ENCODE measurements at regions not wholly inside any gene's neighbourhood (a gene's known extent, or its start where the extent isn't known, plus 50 kb on each side); places are given as distances from the start of the nearest gene placed in this dataset.
A peak's percentile ranks its signal among the peaks of the same experiment; 100 is the strongest.

- Histone ChIP-seq H3K9me3 (ENCODE audit: control insufficient read depth, low read length) (no peaks in the 10 kb centered on the region), H3K4me3 (ENCODE audit: low read length) (no peak overlapping the region), H3K4me1 (ENCODE audit: control insufficient read depth, insufficient read depth, low read length) (no peaks in the 10 kb centered on the region), H3K27ac (ENCODE audit: low read length) (no peak overlapping the region), H3K27me3 (ENCODE audit: control insufficient read depth, insufficient read depth) (no peaks in the 10 kb centered on the region)
- DNase-seq (no peak), ATAC-seq (no peak)
- intact Hi-C loops (cut with DNase I) = loop anchor here in 1 of 4 donors (10.0 kb wide), 1 partner anchor 94 kb away; no protein-coding TSS in a partner anchor
- 88% methylated on average over 3 of the region's 3 CpGs for WGBS
Observed at GRCh38 chr1:59170659-59171058, 126.2 kb upstream of the FGGY start.

DNA sequence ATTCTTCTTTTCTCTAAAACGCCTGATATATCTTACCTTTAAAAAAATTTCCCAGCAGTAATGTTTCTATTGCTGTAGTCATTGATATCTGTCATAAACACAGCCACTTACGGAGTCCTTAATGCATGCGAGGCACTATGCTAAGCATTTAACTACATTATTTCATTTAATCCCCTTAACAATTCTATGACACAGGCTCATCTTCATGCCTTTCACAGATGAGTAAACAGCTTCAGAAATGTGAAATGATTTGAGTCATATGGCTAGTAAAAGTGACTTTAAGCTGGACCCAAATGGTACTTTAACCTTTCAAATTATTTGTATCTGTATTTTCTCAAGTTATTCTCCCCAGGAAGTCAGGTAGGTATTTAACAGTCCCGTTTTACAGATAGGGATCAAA, 125.1 kb upstream of the FGGY start:
- Histone ChIP-seq H3K4me3 (ENCODE audit: low read length) (no peak overlapping the region), H3K27me3 (ENCODE audit: control insufficient read depth, insufficient read depth) (no peaks in the 10 kb centered on the region), H3K27ac (ENCODE audit: low read length) (no peak overlapping the region), H3K4me1 (ENCODE audit: control insufficient read depth, insufficient read depth, low read length) (no peaks in the 10 kb centered on the region), H3K9me3 (ENCODE audit: control insufficient read depth, low read length) (no peaks in the 10 kb centered on the region)
- ATAC-seq = no peak
- 85% methylated on average over 4 of the region's 4 CpGs for WGBS
- no peak for DNase-seq
- intact Hi-C loops (cut with DNase I) = loop anchor here in 1 of 4 donors (10.0 kb wide), 1 partner anchor 93 kb away; no protein-coding TSS in a partner anchor

DNA sequence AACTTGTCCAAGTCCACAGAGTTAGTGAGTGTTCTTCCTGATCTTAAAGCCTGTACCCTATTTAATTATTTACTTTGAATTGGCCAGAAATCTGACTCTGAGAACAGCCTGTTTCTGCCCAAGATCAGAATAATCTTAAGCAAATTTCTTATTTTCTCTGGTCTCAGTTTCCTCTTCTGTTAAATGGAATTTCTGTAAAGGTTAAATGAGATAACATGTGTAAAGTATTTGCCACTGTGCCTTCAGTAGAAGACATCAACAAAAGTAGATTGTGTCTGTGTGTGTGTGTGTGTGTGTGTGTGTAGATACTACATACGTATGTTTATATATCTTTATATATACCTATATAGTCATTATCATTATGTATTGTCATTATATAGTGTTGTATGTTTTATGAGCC, 124.2 kb upstream of the FGGY start:
- DNase-seq (no peak), ATAC-seq (no peak)
- intact Hi-C loops (cut with DNase I) = loop anchor here in 1 of 4 donors (10.0 kb wide), 1 partner anchor 92 kb away; no protein-coding TSS in a partner anchor
- no peaks in the 10 kb centered on the region for H3K4me1 ChIP-seq (ENCODE audit: control insufficient read depth, insufficient read depth, low read length)
- H3K4me3 ChIP-seq (ENCODE audit: low read length) = no peak overlapping the region
- H3K27me3 ChIP-seq (ENCODE audit: control insufficient read depth, insufficient read depth) = no peaks in the 10 kb centered on the region
- H3K27ac ChIP-seq (ENCODE audit: low read length) = no peak overlapping the region
- 93% methylated on average over 1 of the region's 1 CpG for WGBS
- H3K9me3 ChIP-seq (ENCODE audit: control insufficient read depth, low read length) = no peaks in the 10 kb centered on the region

GRCh38 chr1:59173721-59174120, 123.2 kb upstream of the FGGY start:
- H3K4me3 ChIP-seq (ENCODE audit: low read length) = no peak overlapping the region
- WGBS = 48% methylated on average over 1 of the region's 1 CpG
- no peaks in the 10 kb centered on the region for H3K27me3 ChIP-seq (ENCODE audit: control insufficient read depth, insufficient read depth)
- no peaks in the 10 kb centered on the region for H3K4me1 ChIP-seq (ENCODE audit: control insufficient read depth, insufficient read depth, low read length)
- intact Hi-C loops (cut with DNase I) = loop anchor here in 1 of 4 donors (10.0 kb wide), 1 partner anchor 91 kb away; no protein-coding TSS in a partner anchor
- no peak overlapping the region for H3K27ac ChIP-seq (ENCODE audit: low read length)
- no peak for DNase-seq
- ATAC-seq = no peak
- H3K9me3 ChIP-seq (ENCODE audit: control insufficient read depth, low read length) = no peaks in the 10 kb centered on the region

DNA sequence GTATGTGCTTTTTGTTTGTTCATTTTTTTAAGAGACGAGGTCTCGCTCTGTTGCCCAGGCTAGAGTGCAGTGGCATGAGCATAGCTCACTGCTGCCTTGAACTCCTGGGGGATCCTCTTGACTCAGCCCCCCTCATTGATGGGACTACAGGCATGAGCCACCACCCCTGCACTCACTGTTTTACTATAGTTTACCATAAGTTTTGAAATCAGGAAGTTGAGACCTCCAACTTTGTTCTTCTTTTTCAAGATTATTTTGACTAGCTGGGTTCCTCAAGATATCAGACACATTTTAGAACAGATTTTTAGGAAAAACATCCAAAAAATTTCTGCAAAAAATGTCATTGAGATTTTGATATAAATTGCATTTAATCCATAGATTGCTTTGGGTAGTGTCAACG, 120.4 kb upstream of the FGGY start:
- 96% methylated on average over 3 of the region's 3 CpGs for WGBS
- DNase-seq = no peak

GRCh38 chr1:59177756-59178155, 119.1 kb upstream of the FGGY start:
- intact Hi-C loops (cut with DNase I) = loop anchor here in 1 of 4 donors (10.0 kb wide), 1 partner anchor 87 kb away; no protein-coding TSS in a partner anchor
- Histone ChIP-seq H3K9me3 (ENCODE audit: control insufficient read depth, low read length) (no peaks in the 10 kb centered on the region), H3K4me1 (ENCODE audit: control insufficient read depth, insufficient read depth, low read length) (no peaks in the 10 kb centered on the region), H3K27ac (ENCODE audit: low read length) (peak overlapping the region; percentile 34), H3K4me3 (ENCODE audit: low read length) (no peak overlapping the region), H3K27me3 (ENCODE audit: control insufficient read depth, insufficient read depth) (no peaks in the 10 kb centered on the region)
- peak in 1 of 3 donors; percentile 44 for DNase-seq
- no peak for ATAC-seq
- WGBS = 99% methylated on average over 2 of the region's 2 CpGs

More for the DNA sequence above, 120.4 kb upstream of the FGGY start:
- ATAC-seq = no peak
- intact Hi-C loops (cut with DNase I) = loop anchor here in 1 of 4 donors (10.0 kb wide), 1 partner anchor 88 kb away; no protein-coding TSS in a partner anchor
- H3K27ac ChIP-seq (ENCODE audit: low read length) = no peak overlapping the region
- no peaks in the 10 kb centered on the region for H3K27me3 ChIP-seq (ENCODE audit: control insufficient read depth, insufficient read depth)
- H3K4me1 ChIP-seq (ENCODE audit: control insufficient read depth, insufficient read depth, low read length) = no peaks in the 10 kb centered on the region
- no peak overlapping the region for H3K4me3 ChIP-seq (ENCODE audit: low read length)
- H3K9me3 ChIP-seq (ENCODE audit: control insufficient read depth, low read length) = no peaks in the 10 kb centered on the region

DNA sequence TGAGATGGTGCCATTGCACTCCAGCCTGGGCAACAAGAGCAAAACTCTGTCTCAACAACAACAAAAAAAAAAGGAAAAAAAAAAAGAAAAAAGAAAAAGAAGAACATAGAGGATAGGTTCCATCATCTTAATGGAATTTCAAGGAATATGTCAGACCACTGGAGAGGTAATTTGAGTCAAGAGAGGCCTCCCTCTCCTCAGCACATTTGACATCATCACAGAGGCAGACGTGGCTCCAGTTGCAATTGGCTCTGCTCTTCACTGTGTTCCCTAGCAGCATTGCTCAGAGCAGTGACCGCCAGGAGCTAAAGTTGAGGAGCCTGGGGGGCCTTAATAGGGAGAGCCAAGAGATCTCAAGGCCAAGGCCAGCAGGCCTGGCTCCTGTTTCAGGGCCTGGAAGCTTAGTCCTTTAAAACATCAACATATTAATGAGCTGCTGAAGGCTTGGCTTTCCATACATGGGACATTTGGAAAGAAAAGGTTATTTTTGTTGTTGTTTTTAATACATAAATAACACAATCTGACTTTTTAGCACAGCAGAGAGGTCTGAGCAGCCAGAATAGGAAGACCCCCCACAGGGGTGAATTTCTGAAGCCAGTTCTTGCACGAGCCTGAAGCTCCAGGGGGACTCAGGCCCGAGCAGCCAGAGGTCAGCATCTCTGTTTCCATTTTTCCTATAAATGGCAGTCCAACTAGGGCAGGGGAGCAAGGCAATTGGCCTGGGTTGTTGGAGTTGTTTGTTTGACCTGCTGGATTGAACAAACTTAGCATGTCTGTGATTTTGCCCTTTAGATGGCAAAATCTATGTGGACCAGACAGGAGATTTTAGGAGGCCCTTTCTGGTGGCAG, 118.3 kb upstream of the FGGY start:
- H3K27ac ChIP-seq (ENCODE audit: low read length) = peak overlapping the region; percentile 34
- WGBS = 64% methylated on average over 4 of the region's 4 CpGs
- H3K27me3 ChIP-seq (ENCODE audit: control insufficient read depth, insufficient read depth) = no peaks in the 10 kb centered on the region
- ATAC-seq = peak; percentile 93 to 97
- no peaks in the 10 kb centered on the region for H3K9me3 ChIP-seq (ENCODE audit: control insufficient read depth, low read length)
- peak; percentile 81 to 93 (median 81) for DNase-seq
- intact Hi-C loops (cut with DNase I) = loop anchor here in 1 of 4 donors (10.0 kb wide), 1 partner anchor 86 kb away; no protein-coding TSS in a partner anchor
- no peaks in the 10 kb centered on the region for H3K4me1 ChIP-seq (ENCODE audit: control insufficient read depth, insufficient read depth, low read length)
- no peak overlapping the region for H3K4me3 ChIP-seq (ENCODE audit: low read length)

DNA sequence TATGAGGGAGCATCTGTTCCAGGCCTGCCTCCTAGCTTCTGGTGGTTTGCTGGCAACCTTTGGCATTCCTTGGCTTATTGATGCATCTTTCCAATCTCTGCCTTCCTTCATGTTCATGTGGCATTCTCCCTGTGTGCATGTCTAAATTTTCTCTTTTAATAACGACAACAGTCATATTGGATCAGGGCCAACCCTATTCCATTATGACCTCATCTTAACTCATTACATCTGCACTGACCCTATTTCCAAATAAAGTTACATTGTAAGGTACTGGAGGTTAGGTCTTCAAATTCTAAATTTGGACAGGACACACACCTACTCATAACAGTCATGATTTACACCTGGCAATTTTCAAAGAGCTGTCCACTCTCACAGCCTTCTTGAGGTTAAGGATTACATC, 117.2 kb upstream of the FGGY start:
- intact Hi-C loops (cut with DNase I) = loop anchor here in 1 of 4 donors (10.0 kb wide), 1 partner anchor 85 kb away; no protein-coding TSS in a partner anchor
- no peaks in the 10 kb centered on the region for H3K4me1 ChIP-seq (ENCODE audit: control insufficient read depth, insufficient read depth, low read length)
- WGBS = 27% methylated on average over 1 of the region's 1 CpG

DNA sequence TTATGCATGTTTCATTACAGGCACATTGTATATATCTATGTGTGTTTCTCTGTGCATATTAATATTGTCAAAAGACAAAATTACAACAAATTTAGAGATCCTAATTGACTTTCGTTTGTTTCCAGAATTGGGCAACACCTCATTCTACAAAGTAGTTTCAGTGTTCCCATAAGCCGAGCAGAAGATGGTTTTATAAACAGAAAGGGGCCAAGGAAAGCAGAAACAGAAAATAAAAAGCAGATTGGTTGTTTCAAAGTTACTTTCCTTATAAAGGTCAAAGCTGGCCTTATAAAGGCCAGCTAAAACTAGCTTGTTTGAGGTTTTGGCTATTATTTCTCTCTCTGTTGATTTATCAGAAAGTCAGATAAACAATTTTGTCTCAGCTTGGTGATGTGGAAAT, 116.2 kb upstream of the FGGY start:
- Histone ChIP-seq H3K27me3 (ENCODE audit: control insufficient read depth, insufficient read depth) (no peaks in the 10 kb centered on the region), H3K4me3 (ENCODE audit: low read length) (no peak overlapping the region), H3K4me1 (ENCODE audit: control insufficient read depth, insufficient read depth, low read length) (no peaks in the 10 kb centered on the region), H3K27ac (ENCODE audit: low read length) (no peak overlapping the region), H3K9me3 (ENCODE audit: control insufficient read depth, low read length) (no peaks in the 10 kb centered on the region)
- intact Hi-C loops (cut with DNase I) = no loop called here
- WGBS = 54% methylated on average over 2 of the region's 2 CpGs
- DNase-seq (no peak), ATAC-seq (no peak)

More for the DNA sequence above, 117.2 kb upstream of the FGGY start:
- H3K27ac ChIP-seq (ENCODE audit: low read length) = peak overlapping the region; percentile 48
- no peaks in the 10 kb centered on the region for H3K9me3 ChIP-seq (ENCODE audit: control insufficient read depth, low read length)
- ATAC-seq (no peak), DNase-seq (no peak)
- H3K4me3 ChIP-seq (ENCODE audit: low read length) = no peak overlapping the region
- H3K27me3 ChIP-seq (ENCODE audit: control insufficient read depth, insufficient read depth) = no peaks in the 10 kb centered on the region

GRCh38 chr1:59183749-59184317, 113.1 kb upstream of the FGGY start:
- Histone ChIP-seq H3K4me3 (ENCODE audit: low read length) (no peak overlapping the region), H3K27ac (ENCODE audit: low read length) (no peak overlapping the region), H3K9me3 (ENCODE audit: control insufficient read depth, low read length) (no peaks in the 10 kb centered on the region), H3K4me1 (ENCODE audit: control insufficient read depth, insufficient read depth, low read length) (no peaks in the 10 kb centered on the region), H3K27me3 (ENCODE audit: control insufficient read depth, insufficient read depth) (no peaks in the 10 kb centered on the region)
- WGBS = 79% methylated on average over 3 of the region's 3 CpGs
- DNase-seq = no peak
- no peak for ATAC-seq
- intact Hi-C loops (cut with DNase I) = no loop called here

DNA sequence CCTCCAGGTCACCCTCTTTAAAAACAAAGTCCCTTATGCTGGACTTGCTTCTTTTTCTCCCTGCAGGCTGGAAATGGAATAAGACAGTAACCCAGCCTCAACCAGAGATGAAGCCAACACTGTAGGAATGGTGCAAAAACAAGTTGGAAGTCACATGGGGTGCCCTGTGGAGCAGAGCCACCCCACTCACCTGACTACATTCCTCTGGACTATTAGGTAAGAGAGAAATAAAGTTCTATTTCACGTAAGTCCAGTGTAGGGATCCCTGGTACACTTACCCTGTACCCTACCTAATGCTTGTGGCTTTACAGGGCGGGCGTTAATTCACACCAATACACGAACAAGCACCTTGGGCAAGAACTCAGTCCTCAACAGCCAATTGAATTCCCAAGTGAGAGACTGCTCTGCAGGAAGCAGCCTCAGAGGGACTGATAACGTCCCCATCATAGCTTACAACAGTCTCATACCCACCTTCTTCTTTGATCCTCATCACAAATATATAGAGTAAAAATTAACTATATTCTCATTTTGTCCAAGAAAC, 112.5 kb upstream of the FGGY start:
- Histone ChIP-seq H3K27me3 (ENCODE audit: control insufficient read depth, insufficient read depth) (no peaks in the 10 kb centered on the region), H3K27ac (ENCODE audit: low read length) (no peak overlapping the region), H3K4me3 (ENCODE audit: low read length) (no peak overlapping the region), H3K9me3 (ENCODE audit: control insufficient read depth, low read length) (no peaks in the 10 kb centered on the region), H3K4me1 (ENCODE audit: control insufficient read depth, insufficient read depth, low read length) (no peaks in the 10 kb centered on the region)
- intact Hi-C loops (cut with DNase I) = no loop called here
- DNase-seq (no peak), ATAC-seq (no peak)
- 83% methylated on average over 5 of the region's 5 CpGs for WGBS

Data from right cardiac atrium (tissue), 5 donors.